Germinal center (tissue), 1 donor: ENCODE measurements at regions not wholly inside any gene's neighbourhood (a gene's known extent, or its start where the extent isn't known, plus 50 kb on each side); places are given as distances from the start of the nearest gene placed in this dataset.
"Not testable (repeated sequence)": the region's sequence is repeated elsewhere in the genome, so short reads cannot be mapped to it uniquely, and the experiment has no call there.

Experiments used
- DNase-seq: peaks from one replicate; pipeline ENCODE4 v3.0.0; 2012; ENCODE audit warnings: mixed read lengths, low spot score

GRCh38 chr10:56466005-56466404 is 104.9 kb upstream of the ZWINT start:
- DNase-seq, result no peak

- DNase-seq, result no peak
Measured at GRCh38 chr10:56449770-56450169, 88.7 kb upstream of the ZWINT start.

GRCh38 chr10:56447613-56448012 is 86.6 kb upstream of the ZWINT start:
- DNase-seq, result not testable (repeated sequence)

GRCh38 chr10:56441337-56441736 is 80.3 kb upstream of the ZWINT start:
- DNase-seq, result not testable (repeated sequence)
